Prostate gland (tissue), 2 donors: ENCODE measurements at regions not wholly inside any gene's neighbourhood (a gene's known extent, or its start where the extent isn't known, plus 50 kb on each side); places are given as distances from the start of the nearest gene placed in this dataset.

Experiments used
- DNase-seq: peaks from one replicate; pipeline ENCODE4 v3.0.0-alpha.2; 2019; ENCODE audit warnings: low spot score
- H3K27ac ChIP-seq, 2 donors: fragments of 200-600 bp; sonication (generic); 2 replicates each; pipeline ENCODE4 v1.5.1; 2017 to 2019
- H3K27me3 ChIP-seq: fragments of 200-600 bp; sonication (generic); replicated peaks from 2 replicates; pipeline ENCODE4 v1.5.1; 2019; ENCODE audit not compliant: insufficient read depth
- H3K36me3 ChIP-seq, 2 donors: fragments of 200-600 bp; sonication (generic); 1 replicate in 1 of 2; 2 replicates in 1 of 2; pipeline versions ENCODE4 v1.5.1 to v1.8.1; 2017 to 2019
- H3K4me1 ChIP-seq: fragments of 200-600 bp; sonication (generic); replicated peaks from 2 replicates; pipeline ENCODE4 v1.5.1; 2019
- H3K4me3 ChIP-seq, 2 donors: fragments of 200-600 bp; sonication (generic); 2 replicates each; pipeline ENCODE4 v1.5.1; 2017 to 2019
- H3K9me3 ChIP-seq: fragments of 200-600 bp; sonication (generic); 2 replicates; pipeline ENCODE4 v1.5.1; 2017
- POLR2A ChIP-seq: fragments of 450-650 bp; IDR thresholded peaks from one replicate; pipeline ENCODE4 v1.6.1; 2016; ENCODE audit warnings: antibody characterized with exemption, mild to moderate bottlenecking
- POLR2AphosphoS5 ChIP-seq: sonication (generic); formaldehyde crosslinking; IDR thresholded peaks from one replicate; pipeline ENCODE4 v1.6.1; 2017; ENCODE audit warnings: antibody characterized with exemption
- WGBS: methylation state at CpG from one replicate; pipeline ENCODE4 v1.1.5; 2018; 5-methylcytosine and 5-hydroxymethylcytosine counted together
- intact Hi-C: fragments of 100-400 bp; cut with DNase I; formaldehyde crosslinking; loops from one replicate; pipeline ENCODE4 v1.14.2; 2022
- TF ChIP-seq, protein P1 (sequence below), 4 experiments: fragments of 200-600 bp in 2 of 4; fragments of 450-650 bp in 2 of 4; sonication (generic) in 2 of 4; IDR thresholded peaks; 1 replicate in 3 of 4; 2 replicates in 1 of 4; pipeline ENCODE4 v1.5.1; 2016 to 2019; ENCODE audit warnings: antibody characterized with exemption in 4 of 4, mild to moderate bottlenecking in 2 of 4, moderate library complexity in 2 of 4

DNA sequence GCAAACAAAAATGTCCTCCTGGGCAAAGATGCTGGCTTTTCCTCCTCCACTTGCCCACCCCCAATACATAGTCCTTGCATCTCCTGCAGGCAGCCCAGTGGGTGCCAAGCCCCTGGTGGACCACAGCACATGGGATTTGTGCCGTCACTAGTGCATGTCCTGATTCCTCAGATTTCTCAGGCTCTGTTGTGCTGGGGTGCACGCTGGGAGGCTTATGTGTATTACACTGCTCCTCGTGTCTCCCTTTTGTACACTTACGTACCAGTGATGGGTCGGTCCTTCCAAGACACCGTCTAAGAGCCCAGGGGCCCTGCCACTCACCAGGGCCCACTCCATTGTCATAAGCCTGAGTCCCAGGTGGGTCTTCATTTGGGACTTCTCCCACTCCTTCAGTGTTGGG, 70.1 kb downstream of the PLXNA1 start:
- Histone ChIP-seq H3K27me3 (no peaks in the 10 kb centered on the region), H3K4me1 (no peaks in the 10 kb centered on the region), H3K27ac (no peak overlapping the region), H3K36me3 (no peaks in the 10 kb centered on the region), H3K4me3 (no peak overlapping the region), H3K9me3 (no peaks in the 10 kb centered on the region)
- intact Hi-C loops, result no loop called here
- TF ChIP-seq POLR2A (no peak), POLR2AphosphoS5 (no peak)
- TF ChIP-seq, protein P1, sequence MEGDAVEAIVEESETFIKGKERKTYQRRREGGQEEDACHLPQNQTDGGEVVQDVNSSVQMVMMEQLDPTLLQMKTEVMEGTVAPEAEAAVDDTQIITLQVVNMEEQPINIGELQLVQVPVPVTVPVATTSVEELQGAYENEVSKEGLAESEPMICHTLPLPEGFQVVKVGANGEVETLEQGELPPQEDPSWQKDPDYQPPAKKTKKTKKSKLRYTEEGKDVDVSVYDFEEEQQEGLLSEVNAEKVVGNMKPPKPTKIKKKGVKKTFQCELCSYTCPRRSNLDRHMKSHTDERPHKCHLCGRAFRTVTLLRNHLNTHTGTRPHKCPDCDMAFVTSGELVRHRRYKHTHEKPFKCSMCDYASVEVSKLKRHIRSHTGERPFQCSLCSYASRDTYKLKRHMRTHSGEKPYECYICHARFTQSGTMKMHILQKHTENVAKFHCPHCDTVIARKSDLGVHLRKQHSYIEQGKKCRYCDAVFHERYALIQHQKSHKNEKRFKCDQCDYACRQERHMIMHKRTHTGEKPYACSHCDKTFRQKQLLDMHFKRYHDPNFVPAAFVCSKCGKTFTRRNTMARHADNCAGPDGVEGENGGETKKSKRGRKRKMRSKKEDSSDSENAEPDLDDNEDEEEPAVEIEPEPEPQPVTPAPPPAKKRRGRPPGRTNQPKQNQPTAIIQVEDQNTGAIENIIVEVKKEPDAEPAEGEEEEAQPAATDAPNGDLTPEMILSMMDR (IDR thresholded peaks at IDR 0.05), result no peak
- 95% methylated on average over 6 of the region's 6 CpGs for WGBS
- DNase-seq, result no peak

DNA sequence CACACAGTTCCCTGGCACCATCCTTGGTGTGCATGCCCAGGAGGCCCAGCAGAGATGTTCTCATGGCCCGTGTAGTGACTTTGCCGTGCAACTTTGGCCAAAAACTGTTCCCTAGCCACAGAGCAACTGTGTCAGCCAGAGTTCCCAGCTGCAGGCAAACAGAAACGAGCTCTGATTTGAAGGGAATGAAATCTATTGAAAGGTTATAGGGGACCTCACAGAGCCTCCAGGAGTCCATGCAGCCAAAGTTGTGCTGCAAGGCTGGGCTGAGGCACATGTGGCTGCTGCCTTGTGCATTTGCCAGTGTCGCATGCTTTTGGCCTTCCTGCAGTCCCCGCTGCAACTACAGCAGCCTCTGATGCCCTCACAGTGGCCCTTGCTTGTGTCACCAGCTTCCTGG, 70.5 kb downstream of the PLXNA1 start:
- no peaks in the 10 kb centered on the region for H3K36me3 ChIP-seq
- H3K27me3 ChIP-seq, result no peaks in the 10 kb centered on the region
- no peak for DNase-seq
- H3K9me3 ChIP-seq, result no peaks in the 10 kb centered on the region
- H3K4me1 ChIP-seq, result no peaks in the 10 kb centered on the region
- TF ChIP-seq POLR2A (no peak), POLR2AphosphoS5 (no peak)
- TF ChIP-seq, protein P1 (IDR thresholded peaks at IDR 0.05), result no peak
- 84% methylated on average over 5 of the region's 5 CpGs for WGBS
- no peak overlapping the region for H3K4me3 ChIP-seq
- intact Hi-C loops, result no loop called here
- H3K27ac ChIP-seq, result no peak overlapping the region

DNA sequence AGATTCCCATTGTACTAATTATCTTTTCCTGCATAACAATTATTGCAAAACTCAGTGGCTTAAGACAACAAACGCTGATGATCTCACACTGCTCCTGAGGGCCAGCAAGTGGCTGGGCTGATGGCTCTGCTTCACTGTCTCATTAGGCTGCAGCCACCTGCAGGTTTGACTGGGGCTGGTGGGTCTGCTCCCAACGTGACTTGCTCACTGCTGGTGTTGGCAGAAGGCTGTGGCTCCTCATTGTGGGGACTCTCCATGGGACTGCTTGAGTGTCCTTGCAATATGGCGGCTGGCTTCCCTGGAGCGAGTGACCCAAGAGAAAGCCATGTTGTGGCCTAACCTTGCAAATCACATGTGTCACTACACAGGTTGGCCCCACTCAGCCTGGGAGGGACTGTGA, 71.1 kb downstream of the PLXNA1 start:
- no peak overlapping the region for H3K4me3 ChIP-seq
- H3K27me3 ChIP-seq, result no peaks in the 10 kb centered on the region
- 91% methylated on average over 4 of the region's 4 CpGs for WGBS
- DNase-seq, result no peak
- no peaks in the 10 kb centered on the region for H3K4me1 ChIP-seq
- H3K9me3 ChIP-seq, result no peaks in the 10 kb centered on the region
- no peak overlapping the region for H3K27ac ChIP-seq
- TF ChIP-seq POLR2AphosphoS5 (no peak), POLR2A (no peak)
- TF ChIP-seq, protein P1 (IDR thresholded peaks at IDR 0.05), result no peak
- H3K36me3 ChIP-seq, result no peaks in the 10 kb centered on the region
- intact Hi-C loops, result no loop called here

GRCh38 chr3:127056281-127056680, 73.4 kb downstream of the PLXNA1 start:
- no peak for DNase-seq
- no peaks in the 10 kb centered on the region for H3K36me3 ChIP-seq
- TF ChIP-seq, protein P1 (IDR thresholded peaks at IDR 0.05), result no peak
- no peak for TF ChIP-seq POLR2AphosphoS5
- no peak for TF ChIP-seq POLR2A
- no peaks in the 10 kb centered on the region for H3K27me3 ChIP-seq
- no peak overlapping the region for H3K4me3 ChIP-seq
- no peaks in the 10 kb centered on the region for H3K9me3 ChIP-seq
- intact Hi-C loops, result no loop called here
- H3K4me1 ChIP-seq, result no peaks in the 10 kb centered on the region
- 88% methylated on average over 11 of the region's 17 CpGs for WGBS
- H3K27ac ChIP-seq, result no peak overlapping the region

- WGBS, result 82% methylated on average over 2 of the region's 2 CpGs
- Histone ChIP-seq H3K27me3 (no peaks in the 10 kb centered on the region), H3K4me3 (no peak overlapping the region), H3K9me3 (no peaks in the 10 kb centered on the region), H3K36me3 (no peaks in the 10 kb centered on the region), H3K27ac (no peak overlapping the region), H3K4me1 (no peaks in the 10 kb centered on the region)
- TF ChIP-seq POLR2AphosphoS5, result no peak
- TF ChIP-seq, protein P1 (IDR thresholded peaks at IDR 0.05), result no peak
- TF ChIP-seq POLR2A, result no peak
- intact Hi-C loops, result no loop called here
- DNase-seq, result no peak
Observed at GRCh38 chr3:127056976-127057375, 74.1 kb downstream of the PLXNA1 start.
